ENCODE measurements at regions not wholly inside any gene's neighbourhood (a gene's known extent, or its start where the extent isn't known, plus 50 kb on each side); places are given as distances from the start of the nearest gene placed in this dataset.
"Not testable (repeated sequence)": the region's sequence is repeated elsewhere in the genome, so short reads cannot be mapped to it uniquely, and the experiment has no call there.

DNA sequence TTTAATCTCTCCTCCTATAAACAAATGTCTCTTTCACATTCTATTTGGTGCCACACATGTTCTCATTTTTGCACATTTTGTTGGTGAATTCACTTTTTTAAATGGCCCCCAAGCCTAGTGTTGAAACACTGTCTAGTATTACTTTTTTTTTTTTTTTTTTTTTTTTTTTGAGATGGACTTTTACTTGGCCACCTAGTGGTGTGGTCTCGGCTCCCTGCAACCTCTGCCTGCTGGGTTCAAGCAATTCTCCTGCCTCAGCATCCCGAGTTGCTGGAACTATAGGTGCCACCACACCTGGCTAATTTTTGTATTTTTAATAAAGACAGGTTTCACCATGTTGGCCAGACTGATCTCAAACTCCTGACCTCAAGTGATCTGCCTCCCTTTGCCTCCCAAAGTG, 273.8 kb upstream of the SLC14A2 start:
- DNase-seq: no peak
- intact Hi-C loops (cut with micrococcal nuclease): no loop called here
- H3K4me1 ChIP-seq: no peaks in the 10 kb centered on the region
- H3K36me3 ChIP-seq: no peaks in the 10 kb centered on the region
- peaks cover 39% of the 10 kb centered on the region for H3K27me3 ChIP-seq (ENCODE audit: low read depth)
- no peak overlapping the region for H3K4me3 ChIP-seq
- no peaks in the 10 kb centered on the region for H3K9me3 ChIP-seq (replicated peaks)
- TF ChIP-seq, protein P1, sequence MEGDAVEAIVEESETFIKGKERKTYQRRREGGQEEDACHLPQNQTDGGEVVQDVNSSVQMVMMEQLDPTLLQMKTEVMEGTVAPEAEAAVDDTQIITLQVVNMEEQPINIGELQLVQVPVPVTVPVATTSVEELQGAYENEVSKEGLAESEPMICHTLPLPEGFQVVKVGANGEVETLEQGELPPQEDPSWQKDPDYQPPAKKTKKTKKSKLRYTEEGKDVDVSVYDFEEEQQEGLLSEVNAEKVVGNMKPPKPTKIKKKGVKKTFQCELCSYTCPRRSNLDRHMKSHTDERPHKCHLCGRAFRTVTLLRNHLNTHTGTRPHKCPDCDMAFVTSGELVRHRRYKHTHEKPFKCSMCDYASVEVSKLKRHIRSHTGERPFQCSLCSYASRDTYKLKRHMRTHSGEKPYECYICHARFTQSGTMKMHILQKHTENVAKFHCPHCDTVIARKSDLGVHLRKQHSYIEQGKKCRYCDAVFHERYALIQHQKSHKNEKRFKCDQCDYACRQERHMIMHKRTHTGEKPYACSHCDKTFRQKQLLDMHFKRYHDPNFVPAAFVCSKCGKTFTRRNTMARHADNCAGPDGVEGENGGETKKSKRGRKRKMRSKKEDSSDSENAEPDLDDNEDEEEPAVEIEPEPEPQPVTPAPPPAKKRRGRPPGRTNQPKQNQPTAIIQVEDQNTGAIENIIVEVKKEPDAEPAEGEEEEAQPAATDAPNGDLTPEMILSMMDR (IDR thresholded peaks at IDR 0.05; ENCODE audit: borderline replicate concordance): no peak
- H3K27ac ChIP-seq (replicated peaks): no peak overlapping the region

DNA sequence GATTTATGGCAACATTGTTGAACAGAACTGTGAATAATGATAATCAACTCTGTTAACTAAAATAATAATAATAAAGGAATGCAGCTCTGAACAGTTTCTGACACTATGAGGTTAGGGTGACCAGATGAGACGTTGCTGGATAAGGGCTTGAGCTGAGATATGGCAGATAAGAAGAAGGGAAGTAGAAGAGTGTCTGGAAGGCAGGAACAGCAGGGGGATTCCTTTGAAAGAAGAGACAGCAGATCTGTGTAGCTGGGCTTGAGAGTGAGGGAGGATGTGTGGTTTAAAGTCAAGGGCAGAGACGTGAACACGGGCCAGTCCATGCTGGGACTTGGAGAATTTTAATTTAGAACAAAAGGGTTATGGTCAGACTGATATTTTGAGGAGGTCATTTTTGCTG, 273.1 kb upstream of the SLC14A2 start:
- H3K4me1 ChIP-seq: no peaks in the 10 kb centered on the region
- intact Hi-C loops (cut with micrococcal nuclease): no loop called here
- TF ChIP-seq, protein P1 (IDR thresholded peaks at IDR 0.05; ENCODE audit: borderline replicate concordance): no peak
- H3K4me3 ChIP-seq: no peak overlapping the region
- H3K9me3 ChIP-seq (replicated peaks): no peaks in the 10 kb centered on the region
- no peaks in the 10 kb centered on the region for H3K36me3 ChIP-seq
- peaks cover 39% of the 10 kb centered on the region for H3K27me3 ChIP-seq (ENCODE audit: low read depth)
- no peak for DNase-seq
- H3K27ac ChIP-seq (replicated peaks): no peak overlapping the region

DNA sequence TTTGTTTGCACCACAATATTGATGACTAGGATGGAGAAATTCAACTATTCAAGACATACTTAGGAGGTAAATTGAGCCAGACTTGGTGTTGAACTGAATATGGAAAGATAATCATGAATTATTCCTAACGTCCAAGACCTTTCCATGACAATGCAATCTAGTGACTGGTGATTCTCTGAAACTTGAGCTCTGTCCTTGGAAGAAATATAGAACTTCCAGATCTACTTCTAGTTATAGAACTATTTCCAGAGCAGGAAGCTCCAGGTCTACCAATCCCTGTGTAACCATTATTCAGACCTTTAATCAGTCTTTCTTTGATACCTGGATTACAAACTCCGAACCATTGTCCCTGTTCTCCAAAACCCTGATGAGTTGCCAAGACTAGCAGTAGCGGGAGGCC, 272.6 kb upstream of the SLC14A2 start:
- H3K9me3 ChIP-seq (replicated peaks): no peaks in the 10 kb centered on the region
- TF ChIP-seq, protein P1 (IDR thresholded peaks at IDR 0.05; ENCODE audit: borderline replicate concordance): no peak
- no peaks in the 10 kb centered on the region for H3K4me1 ChIP-seq
- intact Hi-C loops (cut with micrococcal nuclease): no loop called here
- no peak overlapping the region for H3K4me3 ChIP-seq
- no peak overlapping the region for H3K27ac ChIP-seq (replicated peaks)
- H3K36me3 ChIP-seq: no peaks in the 10 kb centered on the region
- H3K27me3 ChIP-seq (ENCODE audit: low read depth): peaks cover 39% of the 10 kb centered on the region
- no peak for DNase-seq

DNA sequence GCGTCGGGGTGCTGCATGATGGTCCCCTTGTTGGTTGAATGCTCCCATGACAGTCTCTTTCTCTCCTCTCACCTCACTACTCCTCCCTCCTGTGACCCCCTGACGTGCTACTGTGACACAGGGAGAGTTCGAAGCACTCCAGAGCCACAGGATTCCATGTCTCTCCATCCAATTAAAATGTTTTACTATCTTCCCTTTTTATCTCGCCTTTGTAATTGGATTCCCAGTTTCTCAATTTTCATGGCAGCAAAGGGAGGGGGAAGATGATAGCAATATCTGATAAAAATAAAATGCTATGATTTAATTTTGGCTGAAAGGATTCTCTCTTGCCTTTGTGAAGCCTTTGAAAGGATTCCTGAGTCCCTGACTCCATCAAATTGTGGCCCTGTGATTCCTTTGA, 271.9 kb upstream of the SLC14A2 start:
- TF ChIP-seq, protein P1 (IDR thresholded peaks at IDR 0.05; ENCODE audit: borderline replicate concordance): no peak
- no peak overlapping the region for H3K27ac ChIP-seq (replicated peaks)
- no peaks in the 10 kb centered on the region for H3K4me1 ChIP-seq
- intact Hi-C loops (cut with micrococcal nuclease): no loop called here
- H3K27me3 ChIP-seq (ENCODE audit: low read depth): peaks cover 39% of the 10 kb centered on the region
- no peak overlapping the region for H3K4me3 ChIP-seq
- no peaks in the 10 kb centered on the region for H3K36me3 ChIP-seq
- DNase-seq: no peak
- no peaks in the 10 kb centered on the region for H3K9me3 ChIP-seq (replicated peaks)

DNA sequence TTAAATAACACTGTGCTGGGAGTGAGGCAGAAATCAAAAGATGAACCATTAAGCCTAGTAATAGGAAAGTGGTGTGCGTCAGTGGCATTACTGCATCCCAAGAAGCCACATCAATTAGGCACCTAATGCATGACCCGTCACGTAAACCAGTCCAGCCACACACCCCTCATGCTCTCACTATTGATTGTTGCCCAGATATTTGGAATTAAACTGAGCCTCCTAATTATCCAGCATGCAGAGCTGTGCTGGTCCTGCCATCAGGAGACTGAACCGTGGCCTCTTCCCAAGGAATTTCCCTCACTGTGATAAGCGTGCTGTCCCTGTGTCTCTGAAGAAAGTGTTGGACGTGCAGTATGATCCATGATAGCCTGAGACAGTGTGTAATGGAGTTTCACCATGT, 270.6 kb upstream of the SLC14A2 start:
- intact Hi-C loops (cut with micrococcal nuclease); DNase-seq; H3K4me3 ChIP-seq; H3K9me3 ChIP-seq (replicated peaks); H3K36me3 ChIP-seq; H3K4me1 ChIP-seq; H3K27ac ChIP-seq (replicated peaks): not testable (repeated sequence)
- peaks cover 35% of the 10 kb centered on the region for H3K27me3 ChIP-seq (ENCODE audit: low read depth)

DNA sequence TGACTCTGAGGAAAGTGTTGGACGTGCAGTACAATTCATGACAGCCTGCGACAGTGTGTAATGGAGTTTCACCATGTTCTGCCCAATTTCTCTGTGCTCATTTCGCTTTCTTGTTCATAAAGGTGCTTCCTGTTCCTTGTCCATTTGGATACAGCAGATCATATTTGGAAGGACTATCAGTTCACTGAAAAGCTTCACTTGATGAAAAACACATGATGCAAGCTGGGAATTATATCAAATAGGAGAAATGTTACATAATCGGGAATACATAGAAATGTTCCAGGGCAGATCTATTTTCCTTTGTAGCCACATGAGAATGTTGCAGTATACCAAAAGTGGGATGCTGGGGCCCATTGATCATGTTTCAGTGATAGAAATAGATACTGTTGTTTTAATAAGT, 266.3 kb upstream of the SLC14A2 start:
- Histone ChIP-seq H3K36me3 (no peaks in the 10 kb centered on the region), H3K27ac (replicated peaks) (peak overlapping the region; percentile 22), H3K27me3 (ENCODE audit: low read depth) (peaks cover 10% of the 10 kb centered on the region), H3K9me3 (replicated peaks) (no peaks in the 10 kb centered on the region), H3K4me1 (no peaks in the 10 kb centered on the region), H3K4me3 (no peak overlapping the region)
- TF ChIP-seq, protein P1 (IDR thresholded peaks at IDR 0.05; ENCODE audit: borderline replicate concordance): no peak
- intact Hi-C loops (cut with micrococcal nuclease): no loop called here
- DNase-seq: no peak

Measured in left ventricle myocardium inferior (tissue), 1 donor.